Astrocyte (in vitro differentiated cells and primary cell): ENCODE measurements at regions not wholly inside any gene's neighbourhood (a gene's known extent, or its start where the extent isn't known, plus 50 kb on each side); places are given as distances from the start of the nearest gene placed in this dataset.

Experiments
- DNase-seq: peaks from one replicate; pipeline ENCODE4 v3.0.0-alpha.2; 2010; ENCODE audit warnings: low read depth
- FAIRE-seq: peaks from 2 replicates; lab custom pipeline; 2011; peaks lifted over from hg19 to GRCh38; lab: Jason Lieb, UNC
- H2AFZ ChIP-seq: 2 replicates; pipeline ENCODE4 v1.6.0; 2012; ENCODE audit warnings: low read depth, low read length, inconsistent platforms
- H3K27ac ChIP-seq: 2 replicates; pipeline ENCODE4 v1.5.1; 2011; ENCODE audit warnings: low read depth, low read length, inconsistent platforms
- H3K27me3 ChIP-seq: 2 replicates; pipeline ENCODE4 v1.6.0; 2011; ENCODE audit warnings: low read length, inconsistent platforms; ENCODE audit not compliant: insufficient read depth
- H3K36me3 ChIP-seq: 2 replicates; pipeline ENCODE4 v1.5.1; 2011; ENCODE audit warnings: low read length, inconsistent platforms; ENCODE audit not compliant: insufficient read depth
- H3K4me1 ChIP-seq: 2 replicates; pipeline ENCODE4 v1.5.1; 2011; ENCODE audit warnings: low read length, inconsistent platforms; ENCODE audit not compliant: insufficient read depth
- H3K4me2 ChIP-seq: 2 replicates; pipeline ENCODE4 v1.6.0; 2012; ENCODE audit warnings: low read length, inconsistent platforms
- H3K4me3 ChIP-seq: 2 replicates; pipeline ENCODE4 v1.5.1; 2011; ENCODE audit warnings: low read depth, mild to moderate bottlenecking, low read length, inconsistent platforms; ENCODE audit not compliant: insufficient read depth
- H3K79me2 ChIP-seq: 2 replicates; pipeline ENCODE4 v1.6.0; 2012; ENCODE audit warnings: mild to moderate bottlenecking, low read length, inconsistent platforms; ENCODE audit not compliant: insufficient read depth
- H3K9ac ChIP-seq: 2 replicates; pipeline ENCODE4 v1.6.0; 2012; ENCODE audit warnings: mild to moderate bottlenecking, low read length, inconsistent platforms
- H3K9me3 ChIP-seq: 2 replicates; pipeline ENCODE4 v1.5.1; 2012; ENCODE audit warnings: low read depth, mild to moderate bottlenecking, low read length, inconsistent platforms; ENCODE audit not compliant: insufficient read depth
- H4K20me1 ChIP-seq: 2 replicates; pipeline ENCODE4 v1.6.0; 2012; ENCODE audit warnings: low read length, inconsistent platforms; ENCODE audit not compliant: insufficient read depth
- H3K27ac Mint-ChIP-seq: one replicate; pipeline ENCODE4 v1.8.0; 2021; ENCODE audit warnings: mild to moderate bottlenecking, mixed read lengths; ENCODE audit not compliant: unreplicated experiment
- H3K27me3 Mint-ChIP-seq: one replicate; pipeline ENCODE4 v1.8.0; 2021; ENCODE audit warnings: low read depth, mixed read lengths; ENCODE audit not compliant: unreplicated experiment
- H3K36me3 Mint-ChIP-seq: one replicate; pipeline ENCODE4 v1.8.0; 2021; ENCODE audit warnings: low read depth, mixed read lengths; ENCODE audit not compliant: unreplicated experiment
- H3K4me1 Mint-ChIP-seq: one replicate; pipeline ENCODE4 v1.8.0; 2021; ENCODE audit warnings: low read depth, mixed read lengths; ENCODE audit not compliant: unreplicated experiment
- H3K4me3 Mint-ChIP-seq: one replicate; pipeline ENCODE4 v1.8.0; 2021; ENCODE audit warnings: mild to moderate bottlenecking, moderate library complexity, mixed read lengths; ENCODE audit not compliant: unreplicated experiment
- H3K9me3 Mint-ChIP-seq: one replicate; pipeline ENCODE4 v1.8.0; 2021; ENCODE audit warnings: mild to moderate bottlenecking, mixed read lengths; ENCODE audit not compliant: unreplicated experiment
- EZH2 ChIP-seq: IDR thresholded peaks from 2 replicates; pipeline ENCODE4 v1.6.1; 2012; ENCODE audit warnings: mild to moderate bottlenecking, low read length, inconsistent platforms; ENCODE audit not compliant: insufficient read depth
- TF ChIP-seq, protein P1 (sequence below): IDR thresholded peaks from 2 replicates; pipeline ENCODE4 v1.5.1; 2011; ENCODE audit warnings: low read depth, mild to moderate bottlenecking, inconsistent platforms, low read length, moderate library complexity; ENCODE audit not compliant: insufficient read depth

DNA sequence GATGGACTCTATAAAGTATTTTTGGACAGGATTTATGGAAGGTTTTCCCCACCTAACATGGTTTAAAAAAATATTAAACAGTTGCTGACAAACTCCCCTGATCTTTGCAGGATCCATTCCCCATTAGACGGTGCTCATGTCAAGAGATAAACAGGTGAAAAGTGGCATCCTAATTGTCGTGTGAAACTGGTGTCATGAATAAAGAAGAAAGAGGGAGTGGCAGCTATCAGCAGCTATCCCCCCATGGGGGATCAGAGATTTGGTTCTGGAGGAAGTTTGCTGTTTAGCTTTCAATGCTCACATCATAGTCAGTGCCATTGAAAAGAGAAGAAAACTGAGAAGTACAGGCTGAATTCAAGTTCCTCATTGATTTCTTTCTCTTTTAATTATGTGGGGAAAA, 329.3 kb upstream of the BRINP1 start:
- DNase-seq: no peak
- no peak overlapping the region for H2AFZ ChIP-seq
- H3K27ac Mint-ChIP-seq: no peak overlapping the region

DNA sequence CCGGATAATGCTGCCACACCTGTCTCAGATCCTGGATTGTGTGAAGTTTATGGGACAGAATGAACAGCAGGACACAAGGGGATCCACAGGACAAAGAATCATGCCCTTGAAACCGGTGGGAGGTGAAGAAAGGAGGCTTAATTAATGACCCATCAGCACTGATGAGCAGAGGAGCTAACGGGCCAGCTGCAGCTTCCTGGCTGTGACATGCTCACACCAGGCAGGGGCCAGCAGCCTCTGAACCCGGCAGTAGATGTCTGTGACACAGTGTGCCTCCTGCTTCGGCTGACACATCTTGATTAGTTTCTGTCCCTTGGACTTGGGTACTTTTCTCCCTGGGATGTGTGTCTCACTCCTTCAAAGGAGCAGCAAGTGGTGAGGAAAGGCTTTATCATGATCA, 328.8 kb upstream of the BRINP1 start:
- Mint-ChIP-seq H3K4me3 (no peak overlapping the region), H3K27ac (no peak overlapping the region), H3K27me3 (peaks cover 15% of the 10 kb centered on the region), H3K9me3 (peaks cover 4% of the 10 kb centered on the region), H3K36me3 (no peaks in the 10 kb centered on the region), H3K4me1 (no peaks in the 10 kb centered on the region)
- no peaks in the 10 kb centered on the region for H3K36me3 ChIP-seq
- DNase-seq (no peak), FAIRE-seq (no peak)
- no peaks in the 10 kb centered on the region for H3K4me1 ChIP-seq
- H3K4me2 ChIP-seq: no peak overlapping the region
- H3K79me2 ChIP-seq: no peaks in the 10 kb centered on the region
- no peak for TF ChIP-seq EZH2
- TF ChIP-seq, protein P1, sequence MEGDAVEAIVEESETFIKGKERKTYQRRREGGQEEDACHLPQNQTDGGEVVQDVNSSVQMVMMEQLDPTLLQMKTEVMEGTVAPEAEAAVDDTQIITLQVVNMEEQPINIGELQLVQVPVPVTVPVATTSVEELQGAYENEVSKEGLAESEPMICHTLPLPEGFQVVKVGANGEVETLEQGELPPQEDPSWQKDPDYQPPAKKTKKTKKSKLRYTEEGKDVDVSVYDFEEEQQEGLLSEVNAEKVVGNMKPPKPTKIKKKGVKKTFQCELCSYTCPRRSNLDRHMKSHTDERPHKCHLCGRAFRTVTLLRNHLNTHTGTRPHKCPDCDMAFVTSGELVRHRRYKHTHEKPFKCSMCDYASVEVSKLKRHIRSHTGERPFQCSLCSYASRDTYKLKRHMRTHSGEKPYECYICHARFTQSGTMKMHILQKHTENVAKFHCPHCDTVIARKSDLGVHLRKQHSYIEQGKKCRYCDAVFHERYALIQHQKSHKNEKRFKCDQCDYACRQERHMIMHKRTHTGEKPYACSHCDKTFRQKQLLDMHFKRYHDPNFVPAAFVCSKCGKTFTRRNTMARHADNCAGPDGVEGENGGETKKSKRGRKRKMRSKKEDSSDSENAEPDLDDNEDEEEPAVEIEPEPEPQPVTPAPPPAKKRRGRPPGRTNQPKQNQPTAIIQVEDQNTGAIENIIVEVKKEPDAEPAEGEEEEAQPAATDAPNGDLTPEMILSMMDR: no peak
- H2AFZ ChIP-seq: no peak overlapping the region
- H3K4me3 ChIP-seq: no peak overlapping the region
- no peak overlapping the region for H3K27ac ChIP-seq
- no peaks in the 10 kb centered on the region for H3K9me3 ChIP-seq
- no peaks in the 10 kb centered on the region for H4K20me1 ChIP-seq
- no peak overlapping the region for H3K9ac ChIP-seq
- H3K27me3 ChIP-seq: no peaks in the 10 kb centered on the region

More for the DNA sequence above, 329.3 kb upstream of the BRINP1 start:
- Histone ChIP-seq H3K27ac (no peak overlapping the region), H3K9me3 (no peaks in the 10 kb centered on the region), H3K79me2 (no peaks in the 10 kb centered on the region), H4K20me1 (no peaks in the 10 kb centered on the region), H3K4me2 (no peak overlapping the region), H3K4me3 (no peak overlapping the region), H3K36me3 (no peaks in the 10 kb centered on the region), H3K27me3 (no peaks in the 10 kb centered on the region), H3K4me1 (no peaks in the 10 kb centered on the region), H3K9ac (no peak overlapping the region)
- no peak overlapping the region for H3K4me3 Mint-ChIP-seq
- peaks cover 11% of the 10 kb centered on the region for H3K27me3 Mint-ChIP-seq
- TF ChIP-seq EZH2: no peak
- TF ChIP-seq, protein P1: no peak
- no peak for FAIRE-seq
- no peaks in the 10 kb centered on the region for H3K36me3 Mint-ChIP-seq
- peaks cover 4% of the 10 kb centered on the region for H3K9me3 Mint-ChIP-seq
- H3K4me1 Mint-ChIP-seq: no peaks in the 10 kb centered on the region

DNA sequence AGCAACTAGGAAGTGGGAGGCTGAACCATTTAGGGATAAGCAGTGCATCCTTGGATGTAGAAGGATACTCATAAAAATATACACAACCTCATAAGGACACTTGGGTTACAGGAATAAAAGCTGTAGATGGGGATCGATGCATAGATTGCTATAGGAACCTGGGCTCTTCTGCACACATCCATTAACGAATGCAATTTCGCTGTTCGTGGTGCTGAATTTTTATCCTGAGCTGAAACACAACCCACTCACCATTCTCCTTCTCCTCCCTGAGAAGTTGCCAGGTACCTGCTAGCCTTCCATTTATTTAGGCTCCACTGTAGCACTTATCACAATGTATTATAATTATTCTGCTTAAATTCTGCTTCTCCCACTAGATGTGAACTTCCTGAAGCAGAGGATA, 320.6 kb upstream of the BRINP1 start:
- Histone ChIP-seq H2AFZ (no peak overlapping the region), H3K9me3 (no peaks in the 10 kb centered on the region), H4K20me1 (no peaks in the 10 kb centered on the region), H3K27me3 (no peaks in the 10 kb centered on the region), H3K79me2 (no peaks in the 10 kb centered on the region), H3K9ac (no peak overlapping the region), H3K4me1 (no peaks in the 10 kb centered on the region), H3K4me2 (no peak overlapping the region), H3K4me3 (no peak overlapping the region), H3K27ac (no peak overlapping the region), H3K36me3 (no peaks in the 10 kb centered on the region)
- FAIRE-seq (no peak), DNase-seq (no peak)
- TF ChIP-seq, protein P1: no peak
- no peak for TF ChIP-seq EZH2
- no peaks in the 10 kb centered on the region for H3K9me3 Mint-ChIP-seq
- H3K36me3 Mint-ChIP-seq: no peaks in the 10 kb centered on the region
- no peak overlapping the region for H3K4me3 Mint-ChIP-seq
- H3K4me1 Mint-ChIP-seq: no peaks in the 10 kb centered on the region
- no peak overlapping the region for H3K27ac Mint-ChIP-seq
- H3K27me3 Mint-ChIP-seq: peaks cover 27% of the 10 kb centered on the region
